ENCODE measurements at regions not wholly inside any gene's neighbourhood (a gene's known extent, or its start where the extent isn't known, plus 50 kb on each side); places are given as distances from the start of the nearest gene placed in this dataset.
"Not testable (repeated sequence)": the region's sequence is repeated elsewhere in the genome, so short reads cannot be mapped to it uniquely, and the experiment has no call there.

DNA sequence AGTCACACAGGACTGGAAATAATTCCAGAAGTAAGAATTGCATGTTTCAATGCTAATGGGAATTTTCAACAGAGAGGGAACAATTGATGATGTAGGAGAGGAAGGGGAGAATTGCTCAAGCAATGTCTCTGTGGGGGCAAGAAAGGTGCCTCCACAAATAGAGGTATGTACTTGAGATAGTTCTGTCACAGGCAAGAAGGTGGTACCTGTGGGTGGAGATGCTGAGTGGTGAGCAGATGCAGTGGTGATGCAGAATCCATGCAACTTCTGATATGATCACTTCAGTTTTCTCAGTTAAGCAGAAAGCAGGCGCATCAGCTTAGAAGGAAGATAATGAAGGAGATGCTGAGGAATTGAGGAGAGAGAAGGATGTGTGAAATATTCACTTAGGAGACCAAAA, 55.1 kb upstream of the SEC24B start:
- no peak for DNase-seq

- DNase-seq, result no peak
Measured at GRCh38 chr4:109378076-109378475, 55.5 kb upstream of the SEC24B start.

- DNase-seq, result no peak
Measured at GRCh38 chr4:109375778-109376414, 57.7 kb upstream of the SEC24B start.

- DNase-seq, result no peak
Measured at GRCh38 chr4:109368661-109369060, 65.0 kb upstream of the SEC24B start.

DNA sequence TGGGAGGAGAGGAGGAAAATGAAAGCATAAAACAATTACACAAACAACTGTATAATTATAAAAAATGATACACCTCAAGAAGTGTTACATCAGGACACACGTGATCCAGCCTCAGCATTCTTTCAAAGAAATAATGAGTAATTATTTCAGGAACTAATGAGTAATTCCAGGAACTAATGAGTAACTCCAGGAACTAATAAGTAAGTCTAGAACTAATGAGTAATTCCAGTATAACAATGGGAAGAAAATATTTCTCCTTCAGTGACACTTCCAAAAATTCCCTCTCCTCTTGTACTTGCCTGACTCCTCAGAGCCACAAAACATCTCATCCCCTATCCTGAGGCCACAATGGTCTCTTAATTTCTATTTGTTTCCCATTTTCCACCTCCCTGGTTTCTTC, 63.5 kb upstream of the COL25A1 start:
- no peak for DNase-seq

DNA sequence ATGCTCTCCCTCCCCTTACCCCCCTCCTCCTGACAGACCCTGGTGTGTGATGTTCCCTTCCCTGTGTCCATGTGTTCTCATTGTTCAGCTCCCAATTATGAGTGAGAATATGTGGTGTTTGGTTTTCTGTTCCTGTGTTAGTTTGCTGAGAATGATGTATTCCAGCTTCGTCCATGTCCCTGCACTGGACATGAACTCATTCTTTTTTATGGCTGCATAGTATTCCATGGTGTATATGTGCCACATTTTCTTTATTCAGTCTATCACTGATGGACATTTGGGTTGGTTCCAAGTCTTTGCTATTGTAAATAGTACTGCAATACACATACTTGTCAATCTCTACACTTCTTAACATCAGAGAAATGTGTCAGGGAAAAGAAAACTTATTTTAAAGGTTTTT, 62.8 kb upstream of the COL25A1 start:
- not testable (repeated sequence) for DNase-seq

GRCh38 chr4:109359040-109359646, 56.7 kb upstream of the COL25A1 start:
- peak in 1 of 2 donors; percentile 40 for DNase-seq

- no peak for DNase-seq
Measured at GRCh38 chr4:109355835-109356234, 53.4 kb upstream of the COL25A1 start.

GRCh38 chr4:109352941-109353340, 50.5 kb upstream of the COL25A1 start:
- DNase-seq, result no peak

All from CD4-positive, alpha-beta T cell treated with Interferon alpha-2 for 1 hour (primary cell).